GM19455 (cell line): ENCODE measurements at regions not wholly inside any gene's neighbourhood (a gene's known extent, or its start where the extent isn't known, plus 50 kb on each side); places are given as distances from the start of the nearest gene placed in this dataset.

ENCODE experiments used
- ATAC-seq: cut with Tn5 transposase; IDR thresholded peaks from one replicate; pipeline ENCODE4 v1.9.1; 2021; ENCODE audit not compliant: unreplicated experiment

- no peak for ATAC-seq
Observed at GRCh38 chr2:128755695-128756364, 437.2 kb upstream of the HS6ST1 start.

- no peak for ATAC-seq
Observed at GRCh38 chr2:128756365-128756717, 437.7 kb upstream of the HS6ST1 start.

- ATAC-seq, result no peak
Observed at GRCh38 chr2:128765811-128766210, 447.1 kb upstream of the HS6ST1 start.

- no peak for ATAC-seq
Observed at GRCh38 chr2:128768041-128768440, 449.4 kb upstream of the HS6ST1 start.

- no peak for ATAC-seq
Observed at GRCh38 chr2:128769457-128770142, 450.9 kb upstream of the HS6ST1 start.

- no peak for ATAC-seq
Observed at GRCh38 chr2:128770143-128771085, 451.7 kb upstream of the HS6ST1 start.

GRCh38 chr2:128771401-128771800 is 452.7 kb upstream of the HS6ST1 start:
- ATAC-seq, result no peak

GRCh38 chr2:128772671-128773070 is 454.0 kb upstream of the HS6ST1 start:
- no peak for ATAC-seq

GRCh38 chr2:128773641-128774319 is 455.1 kb upstream of the HS6ST1 start:
- no peak for ATAC-seq

GRCh38 chr2:128774320-128775216 is 455.9 kb upstream of the HS6ST1 start:
- no peak for ATAC-seq

GRCh38 chr2:128775217-128775913 is 456.7 kb upstream of the HS6ST1 start:
- no peak for ATAC-seq

- ATAC-seq, result no peak
Observed at GRCh38 chr2:128775914-128776285, 457.2 kb upstream of the HS6ST1 start.

GRCh38 chr2:128776461-128777195 is 458.0 kb upstream of the HS6ST1 start:
- ATAC-seq, result no peak

- no peak for ATAC-seq
Observed at GRCh38 chr2:128777196-128778035, 458.7 kb upstream of the HS6ST1 start.

GRCh38 chr2:128778843-128779242 is 460.2 kb upstream of the HS6ST1 start:
- no peak for ATAC-seq

- no peak for ATAC-seq
Observed at GRCh38 chr2:128779301-128780095, 460.8 kb upstream of the HS6ST1 start.

- ATAC-seq, result no peak
Observed at GRCh38 chr2:128780434-128781080, 461.9 kb upstream of the HS6ST1 start.
